GM18520 (cell line): ENCODE measurements at regions not wholly inside any gene's neighbourhood (a gene's known extent, or its start where the extent isn't known, plus 50 kb on each side); places are given as distances from the start of the nearest gene placed in this dataset.

ENCODE experiments used
- ATAC-seq: cut with Tn5 transposase; IDR thresholded peaks from one replicate; pipeline ENCODE4 v1.9.1; 2021; ENCODE audit not compliant: unreplicated experiment

DNA sequence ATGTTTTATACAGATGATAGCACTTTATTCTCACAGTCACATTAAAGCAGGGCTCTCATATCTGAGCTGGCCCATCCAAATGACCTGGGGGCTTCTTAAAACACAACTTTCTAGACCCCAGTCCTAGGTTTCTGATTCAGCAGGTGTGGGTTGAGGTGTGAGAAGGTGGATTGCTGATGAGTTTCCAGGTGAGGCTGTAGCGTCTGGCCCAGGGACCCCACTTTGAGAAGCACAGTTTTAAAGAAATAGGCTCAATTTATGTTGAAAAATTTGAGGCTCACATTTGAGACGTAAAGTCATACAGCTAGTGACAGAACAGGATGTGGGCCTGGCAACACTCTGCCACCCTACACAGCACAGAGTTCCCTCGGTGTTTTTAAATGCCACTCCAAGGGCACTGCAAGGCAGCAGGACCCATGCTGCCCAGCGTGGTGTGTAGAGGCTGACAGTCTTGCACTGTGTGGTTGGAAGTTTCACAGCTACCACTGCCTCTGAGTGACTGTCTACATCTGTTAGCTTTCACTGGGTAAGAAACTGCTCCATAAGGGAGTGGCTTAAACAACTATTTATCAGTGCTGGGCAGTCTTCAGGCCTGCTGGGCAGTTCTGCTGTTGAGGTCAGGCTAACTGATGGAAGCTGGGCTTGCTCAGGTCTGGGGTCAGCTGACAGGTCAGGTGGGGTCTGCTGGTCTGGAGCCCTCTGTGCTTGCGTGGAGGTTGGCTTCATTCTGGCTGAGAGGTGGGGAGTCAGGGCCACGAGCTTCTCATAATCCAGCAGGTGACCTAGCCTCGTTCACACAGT, 319.7 kb downstream of the CXCL12 start:
- no peak for ATAC-seq

DNA sequence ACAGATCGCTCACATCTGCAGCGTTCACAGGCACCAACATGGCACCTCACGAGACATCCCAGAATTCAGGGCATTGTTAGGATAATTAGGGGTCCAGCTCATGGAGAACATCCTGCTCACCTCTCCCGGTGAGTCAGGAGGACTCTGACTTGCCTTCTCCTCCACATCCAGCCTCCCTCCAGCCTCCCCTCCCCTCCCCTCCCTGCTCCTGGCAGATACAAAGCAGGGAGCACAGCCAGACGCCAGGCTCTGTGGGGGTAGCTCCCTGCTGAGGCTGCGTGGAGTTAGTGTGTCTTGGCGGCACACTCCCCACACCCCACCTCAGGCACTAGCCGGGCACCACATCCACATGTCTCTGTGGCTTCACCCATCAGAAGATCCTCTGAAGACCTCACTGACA, 320.6 kb downstream of the CXCL12 start:
- ATAC-seq, result no peak

DNA sequence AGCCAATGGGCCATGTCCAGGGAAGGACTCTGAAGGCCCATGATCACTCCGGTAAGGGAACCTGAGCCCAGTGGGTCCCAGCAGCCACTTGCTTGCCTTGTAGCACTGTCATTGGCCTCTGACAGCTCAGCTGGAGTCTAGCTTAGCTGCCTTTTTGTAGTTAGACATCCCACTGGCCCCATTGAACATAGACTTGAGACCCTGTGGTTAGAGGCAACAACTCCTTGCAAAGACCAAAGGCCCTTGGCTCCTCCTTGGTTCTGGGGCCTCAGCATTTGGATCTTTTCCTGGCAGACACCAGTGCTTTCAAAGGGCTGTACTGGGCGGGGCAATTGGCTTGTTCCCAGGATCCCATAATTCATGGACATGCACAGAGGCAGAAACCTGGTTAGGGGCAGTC, 321.2 kb downstream of the CXCL12 start:
- no peak for ATAC-seq

DNA sequence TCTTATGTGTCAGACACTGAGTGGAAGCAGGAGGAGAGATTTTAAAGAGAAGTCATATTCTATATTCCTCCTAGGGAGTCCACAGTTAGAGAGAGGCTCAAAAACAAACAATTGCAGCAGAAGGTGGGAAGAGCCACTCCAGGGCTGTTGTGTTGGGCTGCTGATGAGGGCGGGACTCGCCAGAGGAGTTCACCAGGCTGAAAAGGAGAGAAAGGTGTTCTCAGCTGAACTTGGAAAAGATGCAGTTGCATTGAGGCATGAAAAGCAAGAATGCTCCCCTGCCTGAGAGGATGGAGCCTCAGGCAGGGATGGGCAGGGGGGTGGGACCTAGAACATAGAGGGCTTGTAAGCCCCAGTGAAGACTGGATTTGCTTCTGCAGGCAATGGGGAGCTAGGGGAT, 324.2 kb downstream of the CXCL12 start:
- no peak for ATAC-seq

DNA sequence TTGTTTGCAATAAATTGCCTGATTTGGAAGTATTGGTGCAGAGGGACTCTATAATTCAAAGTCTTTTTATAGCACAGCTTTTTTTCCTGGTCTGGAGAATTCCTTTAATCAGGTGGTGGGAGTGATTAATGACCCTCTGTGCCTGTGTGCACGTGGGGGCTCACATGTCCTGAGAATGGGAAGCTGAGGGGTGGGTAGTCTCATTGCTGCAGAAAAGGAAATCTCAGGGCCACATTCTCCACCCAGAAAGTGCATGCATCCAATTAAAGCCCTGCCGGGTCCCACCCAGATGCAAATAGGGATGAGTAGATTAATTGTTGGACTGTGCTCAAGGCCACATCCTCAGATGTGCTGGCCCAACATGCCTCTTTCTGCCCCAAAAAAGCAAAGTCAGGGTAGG, 324.7 kb downstream of the CXCL12 start:
- no peak for ATAC-seq

DNA sequence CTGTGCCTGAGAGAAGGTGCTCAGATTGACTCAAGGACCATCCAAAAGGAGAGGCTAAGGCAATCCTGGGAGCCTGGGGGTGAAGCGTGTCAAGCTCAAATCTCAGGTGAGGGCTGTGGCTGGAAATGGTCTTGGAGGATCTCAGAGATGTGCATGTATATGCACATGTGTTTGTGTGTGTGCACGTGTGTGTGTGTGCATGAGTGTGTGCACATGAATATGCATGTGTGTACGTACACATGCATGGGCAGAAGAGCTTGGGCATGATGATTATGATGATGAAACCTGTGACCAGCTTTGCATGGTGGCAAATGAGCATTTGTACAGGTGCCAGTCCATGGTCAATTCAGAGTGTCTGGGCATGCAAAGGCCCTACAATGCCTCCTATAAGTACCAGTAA, 326.6 kb downstream of the CXCL12 start:
- ATAC-seq, result no peak

DNA sequence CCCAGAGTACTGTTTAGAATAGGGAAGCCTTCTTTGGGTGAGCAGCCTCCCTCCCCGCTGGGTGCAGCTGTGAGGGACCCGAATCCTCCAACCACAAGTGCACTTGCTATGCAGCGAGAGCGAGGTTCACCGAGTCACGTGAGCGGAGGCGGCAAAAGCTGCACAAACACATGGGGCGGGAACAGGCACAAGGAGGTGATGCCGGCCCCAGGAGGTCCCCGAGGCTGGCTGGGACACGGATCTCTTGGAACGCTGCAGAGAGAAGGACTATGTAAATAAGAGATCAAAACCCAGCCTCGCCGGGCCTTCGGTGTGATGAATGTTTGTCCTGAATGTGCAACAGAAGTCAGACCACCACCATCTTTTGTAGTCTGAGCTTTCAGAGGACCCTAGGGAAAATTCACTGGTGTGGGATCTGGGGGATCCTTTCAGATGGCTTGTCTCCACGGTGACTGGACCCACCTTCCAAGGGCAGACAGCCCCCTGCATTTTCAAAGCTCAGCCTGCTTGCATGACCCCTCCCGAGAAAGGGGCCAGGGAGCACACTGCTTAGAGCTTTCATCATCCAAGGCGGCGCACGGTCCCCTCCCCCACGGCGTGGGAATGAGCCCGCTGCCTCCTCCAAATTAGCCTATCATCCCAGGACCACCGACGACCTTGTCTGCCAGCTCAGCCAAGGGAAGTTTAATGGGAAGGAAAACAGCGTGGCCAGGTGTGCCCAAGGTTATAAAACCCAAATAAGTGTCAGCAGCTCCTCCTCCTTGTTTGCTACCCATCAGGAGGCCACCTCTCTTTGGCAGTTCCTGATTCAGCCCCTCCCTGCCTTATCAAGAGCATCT, 327.7 kb downstream of the CXCL12 start:
- no peak for ATAC-seq

DNA sequence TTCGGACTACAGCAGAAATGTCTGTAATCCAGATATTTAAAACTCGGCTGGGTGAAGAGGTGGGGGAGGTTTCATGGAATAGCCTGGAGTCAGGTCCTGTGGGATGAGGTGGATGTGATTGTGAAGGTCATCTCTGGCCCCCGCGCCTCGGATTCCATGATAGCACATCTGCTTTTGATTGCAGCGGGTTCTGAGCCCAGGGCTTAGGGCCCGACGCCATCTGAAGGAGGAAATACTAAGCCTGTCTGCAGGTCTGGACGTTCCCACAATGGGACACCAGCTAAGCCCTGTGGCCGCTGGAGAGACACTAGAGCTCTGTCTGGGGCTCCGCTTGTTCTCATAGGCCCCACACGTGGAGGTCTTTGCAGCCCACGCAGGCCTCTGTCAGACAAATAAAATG, 328.7 kb downstream of the CXCL12 start:
- no peak for ATAC-seq

DNA sequence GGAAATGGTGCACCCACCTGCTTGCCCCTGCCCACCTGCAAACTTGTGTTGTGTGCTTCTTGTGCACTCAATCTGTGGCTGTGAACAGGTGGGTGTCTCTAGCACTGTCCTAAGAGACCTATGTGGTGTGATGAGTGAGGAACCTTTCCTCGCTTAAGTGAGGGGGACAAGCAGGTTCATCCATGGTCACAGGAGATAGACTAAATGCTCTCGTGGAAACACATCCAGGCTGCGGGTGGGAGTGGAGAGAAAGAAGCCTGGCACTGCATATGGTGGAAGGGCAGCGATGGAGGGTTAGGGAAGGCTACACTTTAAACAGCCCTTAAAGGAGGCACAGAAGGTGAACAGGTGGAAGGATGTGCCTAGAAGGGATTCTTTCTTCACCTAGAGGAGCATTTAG, 330.9 kb downstream of the CXCL12 start:
- no peak for ATAC-seq

DNA sequence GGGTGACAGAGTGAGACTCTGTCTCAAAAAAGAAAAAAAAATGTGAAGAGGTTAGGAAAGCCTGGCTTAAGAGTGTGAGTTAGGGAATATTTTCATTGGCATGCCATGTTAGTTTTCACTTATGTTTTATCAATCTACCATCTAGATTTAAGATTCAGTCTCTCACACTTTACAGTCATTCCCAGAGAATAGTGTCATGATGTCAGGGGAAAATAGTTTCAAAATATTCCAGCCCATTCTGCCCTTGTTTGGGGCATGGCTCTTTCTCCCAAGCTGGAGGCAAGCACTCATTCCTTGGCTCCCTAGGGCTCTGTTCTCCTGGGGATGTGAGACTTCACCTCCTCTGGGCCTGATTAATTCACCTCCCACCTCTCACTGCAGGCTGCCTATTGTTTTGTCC, 331.5 kb downstream of the CXCL12 start:
- no peak for ATAC-seq

DNA sequence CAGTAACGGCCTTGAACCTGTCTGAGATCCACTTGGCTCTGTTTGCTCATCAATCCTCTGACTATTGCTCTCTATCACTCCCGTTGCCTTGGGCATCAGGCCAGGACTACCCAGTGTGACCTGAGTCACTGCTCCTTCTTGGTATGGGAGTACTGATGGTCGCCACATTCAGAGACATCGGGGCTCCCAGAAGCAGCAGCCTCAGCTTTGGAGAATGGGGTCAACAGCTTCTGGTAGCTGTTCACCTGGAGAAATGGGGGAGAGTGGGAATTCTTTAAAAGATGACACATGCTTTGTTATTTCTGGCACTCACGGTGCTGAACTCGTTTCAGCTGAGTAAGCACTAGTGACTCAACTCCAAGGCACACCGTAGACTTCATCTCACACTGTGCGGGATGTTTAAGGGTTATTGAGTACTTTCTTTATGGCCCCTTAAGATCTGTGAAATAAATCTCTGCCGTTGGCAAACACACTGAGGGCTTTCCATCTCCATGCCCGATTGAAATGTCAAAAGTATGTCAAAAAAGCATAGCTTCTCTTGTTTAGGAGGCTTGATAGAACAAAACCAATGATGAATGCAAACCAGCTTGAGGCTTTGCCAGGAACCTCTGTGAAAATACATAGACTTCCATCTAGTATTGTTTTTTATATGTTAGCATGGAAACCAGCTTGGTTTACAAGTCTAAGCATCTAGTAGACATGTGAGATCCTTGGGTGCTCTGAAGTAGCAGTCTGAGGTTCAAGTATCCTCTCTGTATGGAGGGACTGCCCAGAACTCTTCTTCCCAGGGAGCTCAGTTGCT, 333.1 kb downstream of the CXCL12 start:
- no peak for ATAC-seq

DNA sequence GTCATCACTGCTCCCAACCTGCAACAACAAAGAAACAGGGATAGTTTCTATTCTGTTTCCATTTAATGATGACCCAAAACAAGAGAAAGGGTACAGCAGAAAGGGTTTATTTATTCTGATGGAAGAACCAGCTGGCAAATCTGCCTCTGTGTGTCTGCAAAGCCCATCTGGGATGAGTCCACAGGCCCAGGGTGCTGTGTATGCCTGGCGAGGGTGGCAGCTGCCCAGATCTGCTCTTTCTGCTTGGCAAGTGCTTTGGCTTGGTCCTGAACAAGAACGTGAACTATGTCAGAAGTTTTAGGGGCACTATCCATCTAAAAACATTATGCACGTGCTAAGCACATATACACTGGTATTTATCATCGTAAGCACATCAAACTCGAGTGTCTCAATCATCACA, 333.8 kb downstream of the CXCL12 start:
- ATAC-seq, result no peak

DNA sequence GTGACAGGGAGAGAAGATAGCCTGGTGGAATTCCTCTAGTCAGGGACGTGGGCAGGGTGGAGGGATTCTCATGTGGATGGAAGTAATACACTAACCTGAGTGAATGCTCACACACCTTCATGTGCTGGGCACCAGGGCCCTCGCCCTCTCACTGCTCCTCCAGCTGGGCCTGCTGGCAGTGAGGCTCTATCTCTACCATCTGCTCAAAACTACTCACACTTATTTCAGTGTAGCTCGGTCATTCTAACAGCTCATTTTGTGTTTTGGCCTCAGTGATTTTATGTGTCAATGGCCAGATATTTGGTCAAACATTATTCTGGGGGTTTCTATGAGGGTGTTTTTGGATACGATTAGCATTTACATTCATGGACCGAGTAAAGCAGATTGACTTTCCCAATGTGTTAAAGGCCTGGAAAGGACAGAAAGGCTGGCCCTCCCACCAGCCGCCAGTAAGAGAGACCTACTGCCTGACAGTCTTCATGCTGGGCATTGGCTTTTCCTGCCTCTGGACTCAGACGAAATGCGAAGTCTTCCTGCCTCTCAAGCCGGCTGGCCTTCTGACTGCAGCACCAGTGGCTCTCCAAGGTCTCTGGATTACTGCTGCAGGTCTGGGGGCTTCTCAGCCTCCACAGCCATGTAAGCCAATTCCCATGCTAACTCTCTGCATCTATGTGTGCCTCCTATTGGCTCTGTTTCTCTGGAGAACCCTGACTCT, 335.4 kb downstream of the CXCL12 start:
- ATAC-seq, result no peak

DNA sequence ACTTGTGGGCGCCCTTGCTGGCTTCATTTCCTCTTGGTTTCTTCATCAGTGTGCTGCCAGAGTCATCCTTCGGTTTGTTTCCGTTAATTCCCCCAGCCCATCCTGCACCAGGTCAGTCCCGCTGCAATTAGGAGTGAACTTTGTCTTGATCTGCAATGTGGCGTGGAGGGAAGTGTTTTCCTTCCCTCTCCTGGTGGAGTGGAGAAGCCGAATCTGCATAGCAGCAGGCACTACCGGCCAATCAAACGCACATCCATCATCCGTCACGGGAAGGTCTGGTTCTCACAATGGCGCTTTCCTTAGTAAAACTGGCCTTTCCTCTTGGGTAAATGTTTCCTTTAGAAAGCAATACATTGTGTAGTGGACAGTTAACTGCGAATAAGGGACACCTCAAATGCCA, 337.5 kb downstream of the CXCL12 start:
- no peak for ATAC-seq

DNA sequence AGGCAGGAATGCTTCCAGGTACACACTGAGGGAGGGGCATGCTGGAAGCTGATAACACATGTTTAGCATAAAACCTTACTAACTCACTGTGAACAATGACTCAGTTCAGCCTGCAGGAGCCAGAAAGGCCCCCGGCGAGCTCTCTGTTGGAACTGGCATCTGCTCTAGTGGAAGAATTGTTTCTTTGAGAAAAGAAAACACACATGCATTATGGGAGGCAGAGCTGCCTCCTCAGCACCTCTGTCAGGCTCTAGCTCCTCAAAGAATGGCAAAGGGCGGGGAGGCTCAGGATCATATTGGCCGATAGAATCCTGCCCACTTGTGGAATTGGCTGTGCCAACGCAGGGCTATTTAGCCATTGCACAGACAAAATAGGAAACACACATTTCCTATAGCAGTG, 338.3 kb downstream of the CXCL12 start:
- ATAC-seq, result no peak

DNA sequence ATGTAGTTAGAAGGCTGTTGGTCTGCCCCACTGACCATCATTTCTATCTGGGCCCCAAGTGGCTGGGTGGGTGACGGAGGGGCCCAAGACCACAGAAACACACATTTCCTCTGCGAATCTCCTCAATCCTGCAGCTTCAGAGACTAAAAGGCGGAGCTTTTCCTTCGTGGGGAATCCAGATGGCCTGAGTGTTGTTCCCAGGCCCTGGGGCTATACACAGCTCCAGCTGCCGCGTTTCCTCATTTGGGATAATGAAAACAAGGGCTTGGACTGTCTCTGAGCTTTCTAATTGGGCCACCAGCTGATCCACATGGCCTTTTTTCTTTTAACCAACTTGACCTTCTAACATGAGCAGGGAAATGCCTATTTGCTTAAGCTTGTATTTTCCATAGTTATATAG, 339.9 kb downstream of the CXCL12 start:
- ATAC-seq, result no peak

DNA sequence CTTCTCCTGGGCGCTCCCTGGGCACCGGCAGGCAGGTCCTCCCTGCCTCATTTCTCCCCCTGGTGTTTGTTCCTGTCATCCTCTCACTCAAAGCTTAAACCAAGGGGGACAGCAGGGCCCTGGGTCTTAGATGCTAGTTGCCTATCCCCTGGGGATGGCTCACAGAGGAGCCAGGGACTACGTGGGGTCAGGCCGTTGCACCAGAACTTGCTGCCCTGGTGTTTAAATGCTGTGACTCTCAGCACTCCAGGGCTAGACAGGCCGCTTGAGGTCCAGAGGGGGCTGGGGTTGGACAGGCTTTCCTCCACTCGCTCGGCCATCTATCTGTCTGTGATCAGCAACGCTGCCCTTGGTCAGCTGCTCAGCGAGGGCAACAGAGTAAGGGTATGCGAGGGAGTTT, 340.3 kb downstream of the CXCL12 start:
- ATAC-seq, result no peak

DNA sequence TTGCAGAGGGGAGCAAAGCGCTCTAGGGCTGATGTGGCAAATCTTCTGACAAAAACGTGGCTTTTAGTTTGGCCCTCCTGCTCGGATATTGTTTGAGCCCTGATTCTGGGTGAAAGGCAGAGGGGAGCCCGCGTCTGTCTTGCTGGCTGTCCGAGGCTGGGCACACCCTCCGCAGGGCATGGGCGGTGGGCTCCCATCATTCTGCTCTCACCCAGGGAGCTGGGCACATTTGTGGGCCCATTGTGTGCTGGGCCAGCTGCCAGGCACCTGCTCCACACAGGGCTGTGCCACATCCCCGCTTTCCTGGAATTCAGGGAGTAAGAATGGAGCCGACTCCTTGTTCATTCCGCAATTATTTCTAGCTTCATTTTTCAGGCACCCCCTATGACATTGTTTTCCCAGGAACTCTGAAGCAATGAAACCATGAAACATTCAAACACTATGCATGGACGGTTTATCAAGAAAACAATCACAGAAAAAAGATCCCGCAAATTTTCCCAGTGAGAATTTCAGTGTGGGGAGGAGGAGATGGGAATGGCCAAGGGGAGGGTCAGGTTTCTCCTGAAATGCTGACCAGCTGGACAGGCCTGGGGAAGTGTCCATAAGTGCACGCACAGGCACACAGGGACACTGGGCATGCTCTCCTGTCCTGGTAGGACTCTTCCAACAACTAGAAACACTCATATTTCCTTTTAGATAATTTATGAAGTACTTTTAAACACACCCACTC, 341.1 kb downstream of the CXCL12 start:
- no peak for ATAC-seq

DNA sequence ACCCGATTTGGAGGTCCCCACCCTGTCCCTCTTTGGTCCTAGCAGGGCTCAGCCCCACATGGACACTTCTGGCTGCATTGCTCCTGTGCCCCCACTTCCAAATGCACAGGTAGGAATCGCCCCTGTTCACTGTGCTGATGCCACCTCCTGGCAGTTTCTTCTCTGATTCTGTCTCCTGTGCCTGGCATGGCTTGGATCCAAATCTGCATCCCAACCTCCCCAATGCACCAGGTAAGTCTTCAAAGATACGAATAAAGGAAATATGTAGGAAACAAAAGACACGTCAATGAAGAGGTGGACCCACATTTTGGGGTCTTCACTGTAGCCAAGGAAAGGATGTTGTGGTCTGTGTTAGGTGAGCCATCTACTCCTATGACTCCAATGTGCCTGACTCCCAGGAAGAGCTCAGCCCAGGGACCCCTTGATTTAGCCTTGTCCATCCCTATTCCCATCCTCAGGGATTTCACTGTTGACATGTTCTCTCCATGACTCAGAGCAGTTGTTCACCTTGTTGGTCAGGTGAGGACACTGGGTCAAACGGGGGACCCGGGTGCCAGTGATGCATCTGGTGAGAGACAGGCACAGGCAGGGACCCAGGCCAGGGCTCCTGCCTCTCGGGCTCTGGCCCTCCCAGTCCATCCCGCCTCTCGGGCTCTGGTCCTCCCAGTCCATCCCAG, 341.8 kb downstream of the CXCL12 start:
- ATAC-seq, result no peak
